ENCODE measurements at regions not wholly inside any gene's neighbourhood (a gene's known extent, or its start where the extent isn't known, plus 50 kb on each side); places are given as distances from the start of the nearest gene placed in this dataset.

- TF ChIP-seq CTCF (IDR thresholded peaks at IDR 0.05; ENCODE audit: low read depth, low read length, missing input control) (no peak), NR2F2 (IDR thresholded peaks at IDR 0.05) (no peak), MAX (IDR thresholded peaks at IDR 0.05) (no peak), GABPA (IDR thresholded peaks at IDR 0.05 in 1 of 2, conservative IDR thresholded peaks at IDR 0.05 in 1 of 2) (no peak)
Observed at GRCh38 chr10:129005080-129005479, 462.0 kb upstream of the MGMT start.

Data from liver (tissue), 3 donors.